Neuronal stem cell (in vitro differentiated cells): ENCODE measurements at regions not wholly inside any gene's neighbourhood (a gene's known extent, or its start where the extent isn't known, plus 50 kb on each side); places are given as distances from the start of the nearest gene placed in this dataset.

ENCODE experiments used
- DNase-seq: peaks from one replicate; pipeline ENCODE4 v3.0.0-alpha.2; 2013; ENCODE audit warnings: low spot score
- H2AFZ ChIP-seq: one replicate; pipeline ENCODE4 v1.6.1; 2013; ENCODE audit warnings: mild to moderate bottlenecking, low read length, inconsistent platforms
- H2AK5ac ChIP-seq: 2 replicates; pipeline ENCODE4 v1.6.1; 2013; ENCODE audit warnings: low read depth, mild to moderate bottlenecking, inconsistent platforms, low read length, moderate library complexity, mixed read lengths
- H2BK120ac ChIP-seq: 2 replicates; pipeline ENCODE4 v1.6.1; 2013; ENCODE audit warnings: low read depth, mild to moderate bottlenecking, inconsistent platforms, low read length, moderate library complexity, mixed read lengths
- H2BK12ac ChIP-seq: one replicate; pipeline ENCODE4 v1.6.1; 2013; ENCODE audit warnings: low read length, inconsistent platforms
- H2BK15ac ChIP-seq: 2 replicates; pipeline ENCODE4 v1.6.1; 2013; ENCODE audit warnings: mild to moderate bottlenecking, low read length, inconsistent platforms, mixed read lengths
- H2BK5ac ChIP-seq: one replicate; pipeline ENCODE4 v1.6.1; 2013; ENCODE audit warnings: inconsistent platforms, mild to moderate bottlenecking, low read length, moderate library complexity
- H3K14ac ChIP-seq: one replicate; pipeline ENCODE4 v1.6.1; 2013; ENCODE audit warnings: low read length, inconsistent platforms
- H3K18ac ChIP-seq: 2 replicates; pipeline ENCODE4 v1.6.1; 2013; ENCODE audit warnings: low read length, inconsistent platforms
- H3K23ac ChIP-seq: 2 replicates; pipeline ENCODE4 v1.6.1; 2013; ENCODE audit warnings: low read depth, mild to moderate bottlenecking, mixed read lengths, low read length, inconsistent platforms; ENCODE audit not compliant: poor library complexity
- H3K27ac ChIP-seq: replicated peaks from 3 replicates; pipeline ENCODE4 v1.5.1; 2013; ENCODE audit warnings: low read length, inconsistent platforms
- H3K27me3 ChIP-seq, 3 experiments: 2 replicates each; pipeline ENCODE4 v1.6.1; 2013; ENCODE audit warnings: low read length in 3 of 3, mild to moderate bottlenecking in 2 of 3, inconsistent platforms in 1 of 3, low read depth in 1 of 3, mixed read lengths in 1 of 3, moderate library complexity in 1 of 3; ENCODE audit not compliant: control insufficient read depth in 3 of 3, insufficient read depth in 3 of 3
- H3K36me3 ChIP-seq, 2 donors: replicated peaks in 1 of 2; 2 replicates each; pipeline ENCODE4 v1.6.1; 2013; ENCODE audit warnings: low read length in 2 of 2; ENCODE audit not compliant: control insufficient read depth in 2 of 2, insufficient read depth in 2 of 2
- H3K4ac ChIP-seq: 2 replicates; pipeline ENCODE4 v1.6.1; 2013; ENCODE audit warnings: inconsistent platforms, mild to moderate bottlenecking, low read length, moderate library complexity
- H3K4me1 ChIP-seq, 2 donors: 1 replicate in 1 of 2; 2 replicates in 1 of 2; pipeline ENCODE4 v1.6.1; 2013; ENCODE audit warnings: low read length in 2 of 2, low read depth in 1 of 2; ENCODE audit not compliant: control insufficient read depth in 2 of 2, insufficient read depth in 1 of 2
- H3K4me2 ChIP-seq: one replicate; pipeline ENCODE4 v1.6.1; 2013; ENCODE audit warnings: mild to moderate bottlenecking, low read length, inconsistent platforms; ENCODE audit not compliant: insufficient read depth, poor library complexity, severe bottlenecking
- H3K4me3 ChIP-seq, 2 donors: 2 replicates each; pipeline ENCODE4 v1.5.1; 2013; ENCODE audit warnings: low read length in 2 of 2, mild to moderate bottlenecking in 2 of 2, inconsistent platforms in 1 of 2, moderate library complexity in 1 of 2
- H3K79me1 ChIP-seq: one replicate; pipeline ENCODE4 v1.6.1; 2013; ENCODE audit warnings: low read depth, mild to moderate bottlenecking, inconsistent platforms, low read length, moderate library complexity
- H3K9ac ChIP-seq: one replicate; pipeline ENCODE4 v1.6.1; 2013; ENCODE audit warnings: mild to moderate bottlenecking, low read depth, low read length, inconsistent platforms; ENCODE audit not compliant: poor library complexity
- H3K9me3 ChIP-seq, 2 donors: replicated peaks in 1 of 2; 2 replicates each; pipeline versions ENCODE3 to v1.6.1; 2013; ENCODE audit warnings: low read length in 2 of 2, mild to moderate bottlenecking in 2 of 2, inconsistent platforms in 1 of 2, low read depth in 1 of 2, mixed read lengths in 1 of 2, moderate library complexity in 1 of 2; ENCODE audit not compliant: control insufficient read depth in 2 of 2, insufficient read depth in 1 of 2
- H4K8ac ChIP-seq: one replicate; pipeline ENCODE4 v1.6.1; 2013; ENCODE audit warnings: low read depth, mild to moderate bottlenecking, inconsistent platforms, low read length, moderate library complexity
- H4K91ac ChIP-seq: one replicate; pipeline ENCODE4 v1.6.1; 2013; ENCODE audit warnings: low read length, low read depth, mild to moderate bottlenecking, inconsistent platforms; ENCODE audit not compliant: poor library complexity
- WGBS, 2 donors: extraction: QIAGEN DNeasy Blood & Tissue Kit; methylation state at CpG; one replicate each; pipeline ENCODE4 v1.1.7; 2013; ENCODE audit warnings: missing lambda C conversion rate in 2 of 2, mixed read lengths in 1 of 2; ENCODE audit not compliant: insufficient read length in 2 of 2, insufficient replicate concordance in 1 of 2; ENCODE audit errors: extremely low coverage in 2 of 2; 5-methylcytosine and 5-hydroxymethylcytosine counted together

DNA sequence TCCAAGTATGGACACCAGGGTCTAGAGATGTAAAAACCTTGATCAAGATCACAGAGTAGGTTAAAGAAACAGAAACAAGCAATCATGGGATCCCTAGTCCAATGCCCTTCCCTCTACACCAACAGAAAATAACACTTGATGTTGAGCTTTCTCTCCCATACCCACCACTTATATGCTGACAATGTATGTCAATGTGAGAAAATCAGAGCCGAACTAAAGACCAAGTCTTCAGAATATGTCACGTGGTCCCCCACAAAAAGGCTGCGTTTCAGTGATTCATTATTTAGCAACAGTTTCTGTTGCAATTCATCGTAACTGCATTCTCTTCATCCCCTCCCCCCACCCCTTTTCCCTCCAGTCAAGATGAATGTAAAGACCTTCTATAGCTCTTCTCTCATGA, 278.9 kb upstream of the STT3B start:
- H2BK120ac ChIP-seq, result no peak overlapping the region
- H3K27me3 ChIP-seq, result no peaks in the 10 kb centered on the region
- H2BK12ac ChIP-seq, result no peak overlapping the region
- H4K8ac ChIP-seq, result no peak overlapping the region
- H3K4me1 ChIP-seq, result peaks cover 0 to under 1% of the 10 kb centered on the region in 2 donors
- H3K9ac ChIP-seq, result no peak overlapping the region
- no peaks in the 10 kb centered on the region for H3K9me3 ChIP-seq
- H3K36me3 ChIP-seq, result no peaks in the 10 kb centered on the region
- no peak overlapping the region for H3K14ac ChIP-seq
- no peak overlapping the region for H4K91ac ChIP-seq
- DNase-seq, result no peak
- no peak overlapping the region for H3K23ac ChIP-seq
- H2AK5ac ChIP-seq, result no peak overlapping the region
- H3K4me2 ChIP-seq, result no peak overlapping the region
- no peak overlapping the region for H3K4me3 ChIP-seq
- H3K27ac ChIP-seq, result no peak overlapping the region
- H2BK5ac ChIP-seq, result no peak overlapping the region
- H3K4ac ChIP-seq, result no peak overlapping the region
- no peak overlapping the region for H3K18ac ChIP-seq
- H3K79me1 ChIP-seq, result no peaks in the 10 kb centered on the region
- H2BK15ac ChIP-seq, result no peak overlapping the region
- no peak overlapping the region for H2AFZ ChIP-seq
- WGBS, 2 donors, result no CpG with 5 or more reads among the region's 4 CpGs

DNA sequence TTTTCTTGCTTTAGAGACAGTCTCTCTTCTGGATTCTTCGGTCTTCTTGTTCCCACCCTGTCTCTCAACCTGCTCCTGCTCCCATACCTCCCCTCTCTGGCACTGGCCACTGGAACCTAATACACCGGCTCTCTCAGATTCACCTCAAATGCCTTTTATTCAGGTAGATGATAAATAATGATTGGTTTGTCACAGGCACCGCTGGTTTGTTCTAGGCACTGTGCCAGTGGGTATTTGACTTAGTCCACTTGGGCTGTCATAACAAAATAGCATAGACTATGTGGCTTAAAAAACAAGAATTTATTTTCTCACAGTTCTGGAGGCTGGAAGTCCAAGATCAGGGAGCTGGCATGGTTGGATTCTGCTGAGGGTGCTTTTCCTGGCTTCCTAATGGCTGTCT, 278.2 kb upstream of the STT3B start:
- Histone ChIP-seq H3K27ac (no peak overlapping the region), H3K4me3 (no peak overlapping the region), H3K4ac (no peak overlapping the region), H2BK15ac (no peak overlapping the region), H4K91ac (no peak overlapping the region), H2BK5ac (no peak overlapping the region), H2AFZ (no peak overlapping the region), H3K9me3 (no peaks in the 10 kb centered on the region), H2BK12ac (no peak overlapping the region), H3K79me1 (no peaks in the 10 kb centered on the region), H4K8ac (no peak overlapping the region), H3K18ac (no peak overlapping the region), H3K14ac (no peak overlapping the region), H3K4me2 (no peak overlapping the region), H2AK5ac (no peak overlapping the region), H3K4me1 (no peaks in the 10 kb centered on the region), H3K23ac (no peak overlapping the region), H3K27me3 (no peaks in the 10 kb centered on the region), H3K36me3 (no peaks in the 10 kb centered on the region), H3K9ac (no peak overlapping the region), H2BK120ac (no peak overlapping the region)
- WGBS, 2 donors, result no CpG with 5 or more reads among the region's 3 CpGs
- no peak for DNase-seq

DNA sequence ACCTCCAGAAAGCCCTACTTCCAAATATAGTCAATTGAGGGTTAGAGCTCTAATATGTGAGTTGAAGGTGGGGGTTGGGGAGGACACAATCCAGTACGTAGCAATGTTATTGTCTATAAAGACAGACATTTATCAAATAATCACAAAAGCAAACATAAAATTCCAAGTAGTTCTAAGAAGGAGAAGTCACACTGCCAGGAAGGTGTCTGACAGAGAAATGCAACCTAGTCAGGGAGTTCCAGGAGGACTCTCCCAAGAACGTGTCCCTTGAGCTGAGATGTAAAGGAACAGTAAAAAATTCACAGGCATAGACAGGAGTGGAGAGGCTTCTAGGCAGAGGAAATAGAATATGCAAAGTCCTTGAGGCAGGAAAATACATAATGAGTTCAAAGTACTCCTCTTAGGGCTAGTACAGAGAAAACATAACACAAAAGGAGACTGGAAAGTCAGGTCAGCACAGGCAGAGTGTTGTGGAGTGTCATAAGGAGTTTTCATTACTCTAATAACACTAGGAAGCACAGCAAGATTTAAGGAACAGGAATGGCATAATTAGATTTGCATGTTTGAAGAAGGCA, 277.6 kb upstream of the STT3B start:
- Histone ChIP-seq H3K14ac (no peak overlapping the region), H3K9me3 (no peaks in the 10 kb centered on the region), H3K4me2 (no peak overlapping the region), H3K79me1 (no peaks in the 10 kb centered on the region), H4K91ac (no peak overlapping the region), H2AK5ac (no peak overlapping the region), H2BK5ac (no peak overlapping the region), H3K36me3 (no peaks in the 10 kb centered on the region), H3K18ac (no peak overlapping the region), H3K23ac (no peak overlapping the region), H2BK120ac (no peak overlapping the region), H3K27ac (no peak overlapping the region), H2BK12ac (no peak overlapping the region), H4K8ac (no peak overlapping the region), H3K4ac (no peak overlapping the region), H2BK15ac (no peak overlapping the region), H3K4me3 (no peak overlapping the region), H3K9ac (no peak overlapping the region), H3K4me1 (no peaks in the 10 kb centered on the region), H3K27me3 (no peaks in the 10 kb centered on the region), H2AFZ (no peak overlapping the region)
- DNase-seq, result no peak
- no CpG with 5 or more reads among the region's 2 CpGs for WGBS, 2 donors

DNA sequence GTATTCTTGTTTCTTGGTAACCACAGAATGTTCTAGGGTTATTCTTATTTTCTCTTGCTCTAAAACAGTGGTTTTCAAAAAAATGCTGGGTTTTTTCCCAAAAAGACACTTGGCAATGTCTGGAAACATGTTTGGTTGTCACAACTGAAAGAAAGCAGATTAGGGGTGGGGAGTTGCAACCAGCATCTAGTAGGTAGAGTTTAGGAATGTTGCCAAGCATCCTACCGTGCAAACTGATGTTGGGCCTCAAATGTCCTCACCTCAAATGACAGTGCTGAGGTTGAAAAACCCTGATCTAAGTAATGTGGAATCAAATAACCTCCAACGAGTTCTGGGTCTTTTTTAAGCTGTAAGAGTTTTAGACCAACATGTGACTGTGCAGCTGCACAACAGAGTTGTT, 270.5 kb upstream of the STT3B start:
- Histone ChIP-seq H3K18ac (no peak overlapping the region), H4K8ac (no peak overlapping the region), H3K9me3 (no peaks in the 10 kb centered on the region), H2BK120ac (no peak overlapping the region), H3K36me3 (no peaks in the 10 kb centered on the region), H3K23ac (no peak overlapping the region), H3K4me3 (no peak overlapping the region), H2BK12ac (no peak overlapping the region), H4K91ac (no peak overlapping the region), H3K9ac (no peak overlapping the region), H2BK5ac (no peak overlapping the region), H3K27ac (no peak overlapping the region), H3K4ac (no peak overlapping the region), H2AK5ac (no peak overlapping the region), H2AFZ (no peak overlapping the region), H3K4me2 (no peak overlapping the region), H2BK15ac (no peak overlapping the region), H3K4me1 (no peaks in the 10 kb centered on the region), H3K79me1 (no peaks in the 10 kb centered on the region), H3K27me3 (no peaks in the 10 kb centered on the region), H3K14ac (no peak overlapping the region)
- DNase-seq, result no peak
- no CpG with 5 or more reads among the region's 2 CpGs for WGBS, 2 donors
